Medulla oblongata (tissue), 1 donor: ENCODE measurements at regions not wholly inside any gene's neighbourhood (a gene's known extent, or its start where the extent isn't known, plus 50 kb on each side); places are given as distances from the start of the nearest gene placed in this dataset.

Experiments used
- DNase-seq: peaks from one replicate; pipeline ENCODE4 v3.0.0-alpha.2; 2015; ENCODE audit errors: extremely low spot score

GRCh38 chr11:80814813-80815212, 1374.0 kb upstream of the TENM4 start:
- no peak for DNase-seq

GRCh38 chr11:80810695-80811094, 1369.9 kb upstream of the TENM4 start:
- no peak for DNase-seq

DNA sequence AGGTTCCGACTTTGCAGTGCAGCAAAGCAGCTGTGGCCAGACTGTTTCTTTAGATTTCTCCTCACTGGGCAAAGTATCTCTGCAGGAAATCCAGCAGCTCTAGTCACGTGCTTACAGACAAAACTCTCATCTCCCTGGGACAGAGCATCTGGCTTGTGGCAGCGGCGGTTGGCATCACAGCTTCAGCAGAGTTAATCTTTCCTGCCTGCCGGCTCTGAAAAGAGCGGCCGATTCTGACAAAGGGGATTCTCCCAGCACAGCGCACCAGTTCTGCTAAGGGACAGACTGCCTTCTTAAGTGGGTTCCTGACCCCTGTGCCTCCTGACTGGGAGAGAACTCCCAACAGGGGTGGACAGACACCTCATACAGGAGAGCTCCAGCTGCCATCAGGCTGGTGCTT, 1357.3 kb upstream of the TENM4 start:
- no peak for DNase-seq

- DNase-seq: no peak
Observed at GRCh38 chr11:80783561-80783960, 1342.7 kb upstream of the TENM4 start.

- DNase-seq: no peak
Observed at GRCh38 chr11:80782135-80782885, 1341.5 kb upstream of the TENM4 start.

GRCh38 chr11:80779905-80780605, 1339.2 kb upstream of the TENM4 start:
- no peak for DNase-seq

DNA sequence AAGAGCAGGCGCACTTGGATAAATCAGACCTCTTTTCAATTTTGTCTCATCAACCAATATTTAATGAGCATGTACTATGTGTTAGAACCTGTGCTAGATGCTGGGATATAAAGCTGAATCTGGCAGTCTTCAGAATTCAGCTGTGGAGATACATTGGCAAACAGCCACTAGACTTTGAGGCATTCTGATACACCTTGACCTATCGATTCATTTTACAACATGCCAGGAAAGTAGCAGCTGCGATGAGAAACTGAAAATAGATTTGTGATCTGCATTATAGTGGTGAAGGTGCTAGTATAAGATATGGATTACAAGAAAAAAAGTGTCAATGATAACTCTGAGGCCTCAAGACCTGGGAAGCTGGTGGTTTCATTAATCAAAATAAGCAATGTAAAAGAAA, 1338.1 kb upstream of the TENM4 start:
- no peak for DNase-seq

DNA sequence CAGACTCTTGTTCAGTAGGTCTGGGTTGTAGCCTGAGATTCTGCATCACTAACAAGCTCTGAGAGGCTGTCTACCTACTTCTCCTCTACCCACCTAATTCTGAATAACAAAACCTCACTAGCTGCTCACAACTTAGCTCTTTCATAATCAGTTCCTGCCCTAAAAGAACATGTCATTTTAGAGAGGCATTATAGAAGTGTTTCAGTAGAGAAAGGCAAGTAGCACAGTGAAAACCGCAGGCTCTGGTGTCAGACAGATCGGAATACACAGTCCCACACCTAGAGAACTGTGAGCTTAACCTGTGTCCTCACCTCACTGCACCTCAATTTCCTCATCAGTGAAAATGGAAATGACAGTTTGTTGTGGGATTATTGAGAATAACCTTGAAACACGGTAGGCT, 1337.6 kb upstream of the TENM4 start:
- no peak for DNase-seq

DNA sequence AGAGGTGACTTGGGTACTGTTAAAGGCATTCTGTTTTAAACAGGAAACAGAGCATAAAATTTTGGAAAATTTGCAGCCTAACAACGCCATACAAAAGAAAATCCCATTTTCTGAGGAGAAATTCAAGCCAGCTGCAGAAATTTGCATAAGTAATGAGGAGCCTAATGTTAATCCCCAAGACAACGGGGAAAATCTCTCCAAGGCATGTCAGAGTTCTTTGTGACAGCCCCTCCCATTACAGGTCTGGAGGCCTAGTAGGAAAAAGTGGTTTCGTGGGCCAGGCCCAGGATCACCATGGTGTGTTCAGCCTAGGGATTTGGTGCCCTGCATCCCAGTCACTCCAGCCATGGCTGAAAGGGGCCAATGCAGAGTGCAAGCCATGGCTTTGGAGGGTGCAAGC, 1333.1 kb upstream of the TENM4 start:
- DNase-seq: peak; percentile 81

DNA sequence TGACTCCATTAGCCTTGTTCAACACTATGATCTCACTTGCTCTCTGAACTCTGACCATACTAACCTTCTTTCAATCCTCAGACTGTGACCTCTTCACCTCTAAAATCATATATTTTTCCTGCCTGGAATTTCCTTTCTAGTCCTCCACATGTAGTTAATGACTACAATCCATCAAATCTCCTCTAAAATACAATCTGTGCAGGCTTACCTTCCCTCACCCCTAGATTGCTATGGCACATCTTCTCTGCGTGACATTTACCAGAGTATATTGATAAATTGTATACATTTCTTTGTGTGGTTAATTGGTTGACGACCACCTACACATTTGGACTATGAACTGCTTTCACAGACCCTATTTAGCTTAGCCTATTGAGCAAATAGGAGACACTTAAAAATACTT, 1330.2 kb upstream of the TENM4 start:
- no peak for DNase-seq

DNA sequence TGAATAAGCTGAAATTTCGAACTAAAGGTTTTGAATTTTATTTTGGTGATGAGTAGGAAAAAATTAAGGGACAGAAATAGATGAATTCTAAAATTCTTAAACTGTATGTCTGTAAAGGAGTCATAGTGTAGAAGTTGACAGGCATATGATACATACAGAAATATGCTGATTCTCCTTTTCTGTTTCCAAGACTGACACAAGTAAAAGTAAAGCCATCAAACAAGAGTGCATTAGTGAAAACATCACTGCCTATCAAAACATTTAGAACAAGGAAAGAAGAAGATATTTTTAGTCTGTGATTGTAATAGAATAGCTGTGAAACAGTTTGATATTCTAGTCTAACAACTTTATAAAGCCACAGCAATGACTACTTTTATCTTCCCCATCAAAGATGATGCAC, 1318.0 kb upstream of the TENM4 start:
- DNase-seq: no peak

- no peak for DNase-seq
Observed at GRCh38 chr11:80748207-80748925, 1307.5 kb upstream of the TENM4 start.

DNA sequence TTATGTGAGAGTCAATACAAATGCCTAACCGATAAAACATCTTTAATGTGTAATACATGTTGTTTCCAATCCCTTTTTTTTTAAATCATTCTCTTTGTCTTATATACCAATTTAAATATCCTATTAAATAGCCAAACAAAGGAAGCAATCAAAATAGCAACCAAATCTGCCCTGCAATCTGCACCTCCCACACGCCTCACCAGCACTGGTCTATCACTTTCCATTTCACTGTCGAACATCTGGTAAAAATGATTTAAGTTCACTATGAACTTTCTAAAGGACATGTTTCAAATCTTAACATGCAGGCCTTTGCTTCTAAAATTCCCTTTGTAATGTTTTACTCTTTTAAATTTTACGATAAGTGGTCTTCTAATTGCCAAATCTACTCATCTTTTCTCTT, 1305.5 kb upstream of the TENM4 start:
- no peak for DNase-seq

- DNase-seq: no peak
Observed at GRCh38 chr11:80745416-80745815, 1304.6 kb upstream of the TENM4 start.

GRCh38 chr11:80733790-80734189, 1293.0 kb upstream of the TENM4 start:
- DNase-seq: no peak

DNA sequence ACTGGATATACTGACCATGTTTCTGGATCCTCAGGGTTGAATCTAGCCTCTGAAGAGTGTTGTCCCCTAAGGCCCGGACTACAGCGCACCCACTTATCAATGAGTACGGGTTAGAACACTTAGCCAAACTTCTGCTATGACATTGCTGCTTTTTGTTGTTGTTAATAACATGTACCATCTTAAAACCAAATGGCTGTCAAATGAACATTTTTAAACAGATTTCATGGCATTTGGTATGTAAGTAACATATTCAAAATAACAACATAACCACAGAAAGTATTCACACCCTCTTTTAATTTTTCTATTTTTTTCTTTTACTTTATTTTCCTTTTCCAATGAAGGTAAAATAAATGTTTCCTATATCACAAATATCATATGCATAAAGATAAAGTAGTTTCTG, 1292.5 kb upstream of the TENM4 start:
- DNase-seq: no peak

- DNase-seq: peak; percentile 32
Observed at GRCh38 chr11:80727315-80727714, 1286.5 kb upstream of the TENM4 start.

GRCh38 chr11:80726236-80726635, 1285.4 kb upstream of the TENM4 start:
- DNase-seq: no peak

DNA sequence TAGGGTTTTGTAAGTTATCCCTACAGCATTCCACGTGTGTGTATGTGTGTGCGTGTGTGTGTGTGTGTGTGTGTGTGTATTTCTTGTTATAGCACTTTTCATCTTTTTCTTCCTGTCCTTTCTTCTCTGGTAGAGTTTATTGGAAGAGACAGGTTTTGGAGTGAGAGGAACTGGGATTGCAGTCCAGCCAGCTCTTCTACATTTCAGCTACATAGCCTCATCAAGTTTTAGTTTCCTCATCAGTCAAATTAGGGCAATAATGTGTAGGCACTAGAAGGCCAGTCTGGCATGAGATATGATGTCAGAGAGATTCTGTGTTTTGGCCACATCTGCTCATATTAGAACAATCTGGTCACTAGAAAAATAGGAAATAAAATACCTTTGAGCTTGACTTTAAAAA, 1283.5 kb upstream of the TENM4 start:
- no peak for DNase-seq

- no peak for DNase-seq
Observed at GRCh38 chr11:80722629-80723028, 1281.8 kb upstream of the TENM4 start.

DNA sequence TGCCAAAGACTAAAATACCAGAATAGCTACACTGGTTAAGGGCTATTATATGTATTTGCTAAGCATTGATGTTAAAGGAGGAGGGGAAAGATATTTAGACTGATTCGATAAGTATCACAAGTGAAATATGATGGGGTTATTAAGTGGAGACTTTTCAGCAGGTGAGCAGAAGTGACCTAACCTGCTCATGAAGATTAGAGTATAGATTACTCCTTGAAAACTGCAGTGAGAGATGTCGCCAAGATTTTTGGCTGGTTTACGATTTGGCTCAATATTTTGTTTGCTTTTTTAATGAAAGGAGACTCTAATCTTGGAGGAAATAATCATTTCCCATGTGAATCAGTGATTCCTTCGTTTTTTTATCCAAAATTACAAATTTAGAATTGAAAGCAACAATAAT, 1279.5 kb upstream of the TENM4 start:
- no peak for DNase-seq

DNA sequence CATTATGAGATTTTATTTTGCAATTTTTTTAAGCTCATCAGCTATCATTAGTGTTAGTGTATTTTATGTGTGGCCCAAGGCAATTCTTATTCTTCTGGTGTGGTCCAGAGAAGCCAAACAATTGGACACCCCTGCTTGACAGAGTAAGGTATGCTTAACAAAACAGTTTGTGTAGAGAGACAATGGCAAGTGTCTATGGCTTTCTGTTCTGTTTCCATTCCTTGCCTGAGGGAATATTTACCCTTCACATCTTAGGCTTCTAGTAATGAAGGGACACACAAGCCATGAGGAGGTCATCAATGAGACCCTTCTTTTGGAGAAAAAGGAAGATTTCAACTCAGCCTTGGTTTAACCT, 1278.4 kb upstream of the TENM4 start:
- DNase-seq: no peak
